MM.1S (cell line): ENCODE measurements at regions not wholly inside any gene's neighbourhood (a gene's known extent, or its start where the extent isn't known, plus 50 kb on each side); places are given as distances from the start of the nearest gene placed in this dataset.

Source experiments
- CTCF ChIP-seq: fragments of 300-600 bp; sonication (generic); IDR thresholded peaks from 2 replicates; pipeline ENCODE4 v1.5.1; 2016; ENCODE audit warnings: antibody characterized with exemption, low read length, mixed read lengths
- EZH2 ChIP-seq: fragments of 300-600 bp; sonication (generic); optimal IDR thresholded peaks from 2 replicates; pipeline ENCODE3; 2017; ENCODE audit warnings: low read depth, mild to moderate bottlenecking, antibody characterized with exemption, low read length, mixed read lengths

GRCh38 chr13:79724348-79725103 lies 243.6 kb downstream of the NDFIP2 start:
- TF ChIP-seq CTCF (no peak), EZH2 (no peak)
